Stimulated activated CD4-positive, alpha-beta T cell treated with anti-CD3 and anti-CD28 coated beads, Interleukin-4, amount 100 ng/mL, for 48 hours (primary cell): ENCODE measurements at regions not wholly inside any gene's neighbourhood (a gene's known extent, or its start where the extent isn't known, plus 50 kb on each side); places are given as distances from the start of the nearest gene placed in this dataset.

Experiments used
- DNase-seq, 2 donors: peaks; one replicate each; pipeline ENCODE4 v3.0.0-alpha.2; 2020; ENCODE audit warnings: low read depth in 2 of 2

DNA sequence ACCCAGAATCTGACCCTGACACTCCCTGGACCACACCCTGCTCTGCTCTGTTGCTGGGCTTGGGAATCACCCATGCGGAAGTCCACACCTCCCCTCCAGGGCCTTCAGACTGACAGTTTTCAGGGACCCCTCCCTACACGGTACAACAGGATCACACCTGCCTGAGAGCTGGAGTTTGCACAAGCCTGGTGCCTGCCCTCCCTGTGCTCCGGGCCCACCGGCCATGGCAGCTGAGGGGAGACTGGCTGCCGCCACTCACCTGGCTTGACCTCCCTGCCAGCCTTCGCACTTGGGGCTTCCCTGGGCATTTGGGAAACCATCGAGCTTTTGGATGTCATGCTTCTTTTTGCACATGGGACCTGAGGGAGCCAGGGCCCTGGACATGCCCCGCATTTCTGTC lies 95.9 kb upstream of the ANKRD34C start:
- DNase-seq = no peak

GRCh38 chr15:79185199-79185598 lies 94.6 kb upstream of the RASGRF1 start:
- peak; percentile 13 to 49 for DNase-seq

GRCh38 chr15:79184465-79184892 lies 93.9 kb upstream of the RASGRF1 start:
- peak; percentile 52 to 71 for DNase-seq

- no peak for DNase-seq
These were observed 89.7 kb upstream of the RASGRF1 start for GRCh38 chr15:79180318-79180717.

DNA sequence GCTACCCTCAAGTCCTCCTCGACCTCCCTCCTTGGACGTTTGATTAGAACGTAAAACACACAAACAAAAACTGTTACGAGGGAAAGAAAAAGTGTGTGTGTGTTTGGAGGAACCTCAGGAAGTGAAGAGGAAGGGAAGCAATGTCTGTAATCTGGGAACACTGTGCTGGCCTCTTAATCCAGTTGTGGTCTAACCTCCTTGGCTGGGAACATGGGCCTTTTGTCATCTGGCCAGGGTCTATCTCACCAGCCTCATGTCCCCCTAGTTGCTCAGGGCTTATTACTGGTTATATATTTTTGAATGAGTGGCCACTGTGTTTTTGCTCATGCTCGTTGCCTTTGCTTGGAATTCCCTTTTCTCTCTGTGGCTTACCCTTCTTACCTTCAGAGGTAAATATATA lies 89.0 kb upstream of the RASGRF1 start:
- no peak for DNase-seq

- no peak for DNase-seq
These were observed 88.6 kb upstream of the RASGRF1 start for GRCh38 chr15:79179108-79179561.

DNA sequence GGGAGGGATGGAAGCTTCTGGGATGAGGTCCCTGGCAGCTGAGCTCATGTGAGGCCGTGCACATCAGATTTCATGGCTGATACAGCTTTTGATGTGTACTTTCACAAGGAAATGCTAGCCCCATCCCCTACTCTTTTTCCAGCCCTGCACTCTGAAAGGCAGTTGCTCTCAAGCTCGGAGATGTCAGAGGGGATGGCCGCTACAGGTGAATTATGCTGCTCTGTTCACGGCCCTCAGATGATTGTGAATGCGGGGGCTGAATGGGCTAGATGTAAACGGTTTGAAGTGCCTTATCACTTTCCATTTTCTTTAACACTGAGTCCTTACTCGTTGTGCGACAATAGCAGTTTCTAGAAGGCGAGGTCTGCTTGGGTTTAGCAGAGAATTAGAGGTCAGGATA lies 88.0 kb upstream of the RASGRF1 start:
- no peak for DNase-seq

- DNase-seq = no peak
These were observed 85.6 kb upstream of the RASGRF1 start for GRCh38 chr15:79176151-79176550.

DNA sequence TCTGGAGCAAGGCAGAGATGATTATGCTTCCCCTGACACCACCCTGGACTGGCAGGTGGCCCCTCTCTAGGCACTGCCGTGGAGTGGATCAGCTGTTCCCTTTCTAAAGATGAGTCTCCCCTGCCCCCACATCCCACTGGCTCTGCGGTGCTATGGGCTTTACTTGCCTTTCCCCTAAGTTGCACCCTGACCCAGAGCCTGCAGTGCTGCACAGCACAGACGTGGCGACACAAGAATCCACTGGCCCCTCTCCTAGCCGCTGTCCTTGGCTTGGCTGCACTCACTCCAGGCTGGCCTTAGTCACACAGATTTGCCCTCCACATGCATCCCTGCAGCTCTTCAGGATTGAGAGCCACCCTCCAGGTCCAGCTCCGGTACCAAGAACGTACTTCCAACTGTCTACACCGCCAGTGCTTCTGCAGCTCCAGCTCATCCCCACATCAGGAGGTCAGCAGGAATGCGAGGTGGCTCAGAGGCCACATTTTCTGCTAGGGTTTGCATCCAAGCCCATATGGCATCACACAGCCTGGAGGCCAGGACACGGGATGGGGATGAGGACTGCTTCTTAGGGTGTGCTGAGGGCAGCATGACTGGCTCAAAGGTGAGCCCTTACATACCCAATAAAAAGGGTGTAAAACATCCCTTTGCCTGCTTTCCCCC lies 82.4 kb upstream of the RASGRF1 start:
- DNase-seq = no peak

GRCh38 chr15:79172032-79172481 lies 81.5 kb upstream of the RASGRF1 start:
- no peak for DNase-seq

GRCh38 chr15:79171320-79172031 lies 80.9 kb upstream of the RASGRF1 start:
- DNase-seq = no peak

DNA sequence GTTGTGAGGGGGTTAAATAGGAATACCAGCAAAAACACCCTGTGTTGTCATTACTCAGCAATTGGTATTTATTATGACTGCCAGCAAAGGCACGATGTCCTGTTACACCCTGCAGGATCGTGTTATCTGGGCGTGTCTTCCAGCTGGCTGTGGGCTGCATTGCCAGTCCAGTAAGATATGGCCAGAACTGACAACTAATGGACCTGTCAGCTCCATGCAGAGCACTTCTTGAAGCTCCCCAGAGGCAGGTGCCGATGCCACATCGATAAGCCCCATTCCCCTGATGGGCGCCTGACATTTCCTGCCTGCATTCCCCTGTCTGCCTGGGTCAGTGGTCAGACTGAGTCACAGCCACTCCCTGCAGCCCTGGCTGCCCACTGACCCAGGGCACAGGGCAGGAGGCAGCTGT lies 79.7 kb upstream of the RASGRF1 start:
- DNase-seq = no peak

DNA sequence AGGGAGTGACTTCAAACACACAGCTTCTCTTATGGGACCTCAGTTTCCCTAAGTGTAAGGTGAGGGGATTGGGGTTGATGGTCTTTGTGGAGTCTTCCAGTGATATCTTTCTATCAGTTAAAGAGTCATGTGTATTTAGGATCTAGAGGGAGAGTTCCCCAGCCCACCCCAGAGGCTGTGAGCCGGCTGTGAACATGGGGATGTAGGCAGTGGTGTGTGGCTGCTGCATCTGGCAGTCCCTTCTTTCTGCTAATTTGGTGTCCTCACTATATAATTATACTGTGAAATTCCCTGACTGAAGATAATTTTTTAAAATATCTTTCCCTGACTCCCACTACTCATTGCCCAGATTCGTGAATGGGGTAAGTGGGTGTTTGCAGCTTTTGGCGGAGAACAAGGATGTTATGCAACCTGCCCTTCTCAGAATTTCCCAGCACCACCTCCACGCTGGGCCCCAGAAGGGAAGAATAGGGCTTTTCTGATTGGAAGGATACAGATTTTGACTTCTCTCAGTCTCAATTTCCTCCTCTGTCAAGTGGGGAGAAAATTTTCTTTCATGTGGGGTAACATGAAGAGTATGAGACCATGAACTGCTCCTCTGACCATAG lies 79.0 kb upstream of the RASGRF1 start:
- no peak for DNase-seq

- no peak for DNase-seq
These were observed 78.4 kb upstream of the RASGRF1 start for GRCh38 chr15:79168922-79169456.

DNA sequence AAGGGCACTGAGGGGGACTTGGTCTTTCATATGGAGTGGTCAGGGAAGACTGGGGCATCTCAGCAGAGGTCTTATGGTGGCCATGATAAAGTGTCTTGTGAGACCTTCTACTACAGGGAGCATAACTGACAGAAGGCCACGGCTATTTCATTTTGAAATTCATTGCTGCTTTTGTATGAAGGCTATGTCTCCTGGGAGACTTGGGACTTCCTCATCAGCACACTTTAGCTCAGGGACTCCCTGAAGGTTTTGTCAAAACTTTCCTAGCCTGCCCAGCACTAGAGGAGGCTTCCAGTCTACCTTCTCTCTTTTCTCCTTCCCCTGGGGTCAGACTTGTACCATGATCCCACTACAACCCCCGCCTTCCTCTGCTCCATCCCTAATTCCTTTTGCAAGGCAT lies 77.2 kb upstream of the RASGRF1 start:
- DNase-seq = no peak

- no peak for DNase-seq
These were observed 75.9 kb upstream of the RASGRF1 start for GRCh38 chr15:79166311-79166955.

GRCh38 chr15:79164465-79164864 lies 73.9 kb upstream of the RASGRF1 start:
- no peak for DNase-seq

DNA sequence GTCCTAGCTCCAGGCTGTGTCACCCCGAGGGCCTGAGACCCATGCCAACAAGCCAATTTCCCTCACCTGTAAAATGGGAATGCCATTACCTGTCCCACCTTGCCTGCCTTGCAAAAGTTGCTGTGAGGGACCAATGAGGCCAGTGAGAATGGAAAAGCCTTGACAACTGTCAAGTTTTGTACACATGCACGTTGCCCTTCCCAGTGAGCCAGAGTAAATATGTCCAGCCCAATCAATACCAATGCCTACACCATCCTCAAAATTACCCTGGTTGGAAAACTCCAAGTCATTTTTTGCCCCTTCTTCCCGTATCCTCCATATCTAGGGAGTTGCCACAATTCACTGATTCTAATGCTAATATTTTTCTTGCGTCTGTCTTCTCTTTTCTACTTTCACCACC lies 73.5 kb upstream of the RASGRF1 start:
- DNase-seq = no peak

- no peak for DNase-seq
These were observed 72.8 kb upstream of the RASGRF1 start for GRCh38 chr15:79163395-79163794.

DNA sequence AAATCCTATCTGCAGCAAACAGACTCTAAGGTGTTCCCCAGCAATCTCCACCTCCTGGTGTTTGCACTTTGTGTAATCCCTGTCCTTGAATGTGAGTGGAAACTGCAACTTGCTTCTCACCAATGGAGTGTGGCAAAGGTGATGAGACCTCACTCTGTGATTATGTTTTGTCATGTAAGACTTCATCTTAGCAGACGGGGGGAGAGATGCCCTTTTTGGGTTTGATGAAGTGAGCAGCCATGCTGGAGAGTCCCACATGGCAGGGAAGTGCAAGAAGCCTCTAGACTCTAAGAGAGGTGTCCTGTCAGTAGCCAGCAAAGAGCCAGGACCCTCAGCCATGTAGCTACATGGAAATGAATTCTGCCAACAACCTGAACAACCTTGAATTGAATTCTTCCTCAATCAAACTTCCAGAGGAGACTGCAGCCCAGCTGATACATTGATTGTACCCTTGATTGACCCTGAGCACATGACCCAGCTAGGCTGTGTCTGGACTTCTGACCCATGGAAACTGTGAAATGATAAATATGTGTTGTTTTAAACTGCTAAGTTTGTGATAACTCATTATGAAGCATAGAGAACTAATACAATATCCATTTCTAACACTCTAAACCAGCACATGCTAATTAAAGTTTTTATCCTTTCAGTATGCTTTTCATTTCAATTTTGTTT lies 71.4 kb upstream of the RASGRF1 start:
- DNase-seq = no peak

GRCh38 chr15:79160211-79160610 lies 69.6 kb upstream of the RASGRF1 start:
- DNase-seq = no peak
